ENCODE measurements at regions not wholly inside any gene's neighbourhood (a gene's known extent, or its start where the extent isn't known, plus 50 kb on each side); places are given as distances from the start of the nearest gene placed in this dataset.

DNA sequence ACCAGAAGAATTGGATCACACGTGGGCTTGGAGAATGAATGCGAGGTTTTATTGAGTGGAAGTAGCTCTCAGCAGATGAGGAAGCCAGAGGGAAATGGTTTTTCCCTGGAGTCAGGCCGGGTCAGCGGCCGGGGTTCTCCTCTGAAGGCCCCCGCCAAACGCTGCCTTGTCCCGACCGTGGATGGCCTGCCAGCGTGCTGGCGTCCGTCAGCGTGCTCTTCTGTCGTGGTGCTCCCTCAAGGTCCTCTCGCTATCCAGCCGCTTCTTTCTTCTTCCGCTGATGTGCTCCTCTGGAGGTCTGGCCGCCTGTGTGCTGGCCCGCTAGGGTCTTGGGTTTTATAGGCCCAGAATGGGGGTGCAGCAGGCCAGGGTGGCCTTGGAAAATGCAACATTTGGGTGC, 632.2 kb downstream of the TRAM1L1 start:
- Mint-ChIP-seq H3K4me3 (ENCODE audit: low read depth, unreplicated experiment) (no peak overlapping the region), H3K9me3 (ENCODE audit: low read depth, unreplicated experiment) (no peaks in the 10 kb centered on the region), H3K4me1 (ENCODE audit: low read depth, unreplicated experiment) (no peaks in the 10 kb centered on the region), H3K27me3 (ENCODE audit: unreplicated experiment) (no peaks in the 10 kb centered on the region), H3K27ac (ENCODE audit: unreplicated experiment) (no peak overlapping the region), H3K36me3 (ENCODE audit: insufficient read depth, unreplicated experiment) (no peaks in the 10 kb centered on the region)
- BruUV-seq (replicated peaks): no TSS peak
- CTCF ChIA-PET: no interaction called here
- intact Hi-C loops (cut with micrococcal nuclease; ENCODE audit: unreplicated experiment): no loop called here
- no peak for DNase-seq
- TF ChIP-seq, protein P1, sequence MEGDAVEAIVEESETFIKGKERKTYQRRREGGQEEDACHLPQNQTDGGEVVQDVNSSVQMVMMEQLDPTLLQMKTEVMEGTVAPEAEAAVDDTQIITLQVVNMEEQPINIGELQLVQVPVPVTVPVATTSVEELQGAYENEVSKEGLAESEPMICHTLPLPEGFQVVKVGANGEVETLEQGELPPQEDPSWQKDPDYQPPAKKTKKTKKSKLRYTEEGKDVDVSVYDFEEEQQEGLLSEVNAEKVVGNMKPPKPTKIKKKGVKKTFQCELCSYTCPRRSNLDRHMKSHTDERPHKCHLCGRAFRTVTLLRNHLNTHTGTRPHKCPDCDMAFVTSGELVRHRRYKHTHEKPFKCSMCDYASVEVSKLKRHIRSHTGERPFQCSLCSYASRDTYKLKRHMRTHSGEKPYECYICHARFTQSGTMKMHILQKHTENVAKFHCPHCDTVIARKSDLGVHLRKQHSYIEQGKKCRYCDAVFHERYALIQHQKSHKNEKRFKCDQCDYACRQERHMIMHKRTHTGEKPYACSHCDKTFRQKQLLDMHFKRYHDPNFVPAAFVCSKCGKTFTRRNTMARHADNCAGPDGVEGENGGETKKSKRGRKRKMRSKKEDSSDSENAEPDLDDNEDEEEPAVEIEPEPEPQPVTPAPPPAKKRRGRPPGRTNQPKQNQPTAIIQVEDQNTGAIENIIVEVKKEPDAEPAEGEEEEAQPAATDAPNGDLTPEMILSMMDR (IDR thresholded peaks at IDR 0.05; ENCODE audit: unreplicated experiment): no peak

DNA sequence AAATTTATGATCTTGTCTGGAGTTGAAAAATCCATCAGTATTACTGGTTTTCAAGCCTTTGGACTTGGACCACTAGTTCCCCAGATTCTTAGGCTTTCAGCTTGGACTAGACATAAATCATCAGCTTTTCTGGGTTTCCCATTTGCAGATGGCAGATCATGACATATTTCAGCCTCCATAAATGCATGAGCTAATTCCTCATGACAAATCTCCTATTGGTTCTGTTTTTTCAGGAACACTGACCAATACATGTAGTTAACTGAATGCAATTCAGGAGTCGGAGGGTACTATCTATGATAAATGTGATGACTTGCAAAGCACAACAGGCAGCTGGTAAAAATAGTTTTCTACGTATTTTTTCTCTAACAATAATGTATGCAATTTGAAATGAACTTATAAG, 635.6 kb downstream of the TRAM1L1 start:
- BruUV-seq (replicated peaks): no TSS peak
- no peaks in the 10 kb centered on the region for H3K4me1 Mint-ChIP-seq (ENCODE audit: low read depth, unreplicated experiment)
- H3K27me3 Mint-ChIP-seq (ENCODE audit: unreplicated experiment): no peaks in the 10 kb centered on the region
- H3K4me3 Mint-ChIP-seq (ENCODE audit: low read depth, unreplicated experiment): no peak overlapping the region
- CTCF ChIA-PET: no interaction called here
- intact Hi-C loops (cut with micrococcal nuclease; ENCODE audit: unreplicated experiment): no loop called here
- no peaks in the 10 kb centered on the region for H3K36me3 Mint-ChIP-seq (ENCODE audit: insufficient read depth, unreplicated experiment)
- DNase-seq: no peak
- H3K9me3 Mint-ChIP-seq (ENCODE audit: low read depth, unreplicated experiment): no peaks in the 10 kb centered on the region
- no peak overlapping the region for H3K27ac Mint-ChIP-seq (ENCODE audit: unreplicated experiment)
- TF ChIP-seq, protein P1 (IDR thresholded peaks at IDR 0.05; ENCODE audit: unreplicated experiment): no peak

DNA sequence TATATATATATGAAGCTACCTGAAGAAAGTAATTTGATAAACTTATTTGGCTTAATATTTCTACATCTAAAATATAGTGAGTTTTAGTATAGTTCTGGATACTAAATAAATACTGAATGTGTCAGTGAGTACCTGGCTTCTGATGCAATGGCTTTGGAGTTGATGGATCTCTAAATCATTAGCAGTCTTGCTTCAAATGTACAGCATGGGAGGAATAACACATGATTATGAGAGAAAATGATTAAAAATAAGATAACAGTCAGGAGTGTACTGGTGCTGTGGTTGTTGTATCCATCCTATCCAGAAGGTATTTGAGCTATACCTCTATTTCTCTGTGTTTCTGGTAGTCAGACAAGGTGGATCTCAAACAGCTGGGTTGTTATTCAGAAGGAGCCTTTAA, 641.3 kb downstream of the TRAM1L1 start:
- Mint-ChIP-seq H3K4me1 (ENCODE audit: low read depth, unreplicated experiment) (no peaks in the 10 kb centered on the region), H3K9me3 (ENCODE audit: low read depth, unreplicated experiment) (no peaks in the 10 kb centered on the region), H3K36me3 (ENCODE audit: insufficient read depth, unreplicated experiment) (no peaks in the 10 kb centered on the region), H3K27me3 (ENCODE audit: unreplicated experiment) (no peaks in the 10 kb centered on the region), H3K27ac (ENCODE audit: unreplicated experiment) (no peak overlapping the region), H3K4me3 (ENCODE audit: low read depth, unreplicated experiment) (no peak overlapping the region)
- BruUV-seq (replicated peaks): no TSS peak
- CTCF ChIA-PET: no interaction called here
- DNase-seq: no peak
- TF ChIP-seq, protein P1 (IDR thresholded peaks at IDR 0.05; ENCODE audit: unreplicated experiment): no peak
- intact Hi-C loops (cut with micrococcal nuclease; ENCODE audit: unreplicated experiment): no loop called here

DNA sequence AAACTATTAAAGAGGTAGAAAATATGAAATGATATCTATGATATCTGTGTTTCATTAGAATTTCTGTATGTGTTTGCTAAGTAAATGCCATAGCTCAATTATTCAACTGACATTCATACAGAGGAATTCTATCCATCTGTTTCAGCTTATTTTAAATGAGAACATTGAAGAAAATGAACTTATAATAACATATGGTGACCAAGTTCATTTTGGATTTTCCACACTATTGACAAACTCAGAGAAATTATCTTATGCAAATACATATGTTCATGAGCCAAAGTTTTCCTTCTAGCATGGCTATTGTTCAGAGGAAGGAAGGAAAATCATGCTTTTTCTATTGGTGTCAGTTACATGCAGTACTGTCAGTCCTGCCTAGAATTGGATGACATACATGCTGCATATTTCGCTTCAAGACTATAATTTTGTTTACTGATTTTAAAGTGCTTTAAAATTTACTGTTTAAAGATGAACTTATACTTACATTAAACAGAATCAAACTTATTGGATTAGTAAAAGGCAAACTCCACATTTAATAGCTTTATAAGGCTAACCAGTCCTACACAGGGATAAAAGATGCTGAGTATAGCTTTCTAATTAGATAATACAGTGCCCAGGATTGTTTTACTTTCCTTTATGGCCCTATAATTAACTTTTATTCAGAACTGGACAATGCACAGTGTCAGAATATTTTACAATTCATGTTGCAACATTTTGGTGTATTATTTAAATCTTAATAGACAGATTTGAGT, 646.2 kb downstream of the TRAM1L1 start:
- CTCF ChIA-PET: no interaction called here
- no peaks in the 10 kb centered on the region for H3K4me1 Mint-ChIP-seq (ENCODE audit: low read depth, unreplicated experiment)
- BruUV-seq (replicated peaks): no TSS peak
- DNase-seq: no peak
- no peaks in the 10 kb centered on the region for H3K9me3 Mint-ChIP-seq (ENCODE audit: low read depth, unreplicated experiment)
- intact Hi-C loops (cut with micrococcal nuclease; ENCODE audit: unreplicated experiment): no loop called here
- TF ChIP-seq, protein P1 (IDR thresholded peaks at IDR 0.05; ENCODE audit: unreplicated experiment): no peak
- H3K27me3 Mint-ChIP-seq (ENCODE audit: unreplicated experiment): no peaks in the 10 kb centered on the region
- H3K27ac Mint-ChIP-seq (ENCODE audit: unreplicated experiment): no peak overlapping the region
- no peaks in the 10 kb centered on the region for H3K36me3 Mint-ChIP-seq (ENCODE audit: insufficient read depth, unreplicated experiment)
- H3K4me3 Mint-ChIP-seq (ENCODE audit: low read depth, unreplicated experiment): no peak overlapping the region
